Thyroid gland (tissue), 4 donors: ENCODE measurements at regions not wholly inside any gene's neighbourhood (a gene's known extent, or its start where the extent isn't known, plus 50 kb on each side); places are given as distances from the start of the nearest gene placed in this dataset.

Experiments used
- DNase-seq, 2 donors: peaks; one replicate each; pipeline ENCODE4 v3.0.0-alpha.2; 2019
- H3K27ac ChIP-seq, 3 donors: fragments of 200-600 bp; sonication (generic); 1 replicate in 2 of 3; 2 replicates in 1 of 3; pipeline ENCODE4 v1.5.1; 2016 to 2019; ENCODE audit warnings: mild to moderate bottlenecking in 1 of 3, moderate library complexity in 1 of 3
- H3K27me3 ChIP-seq: fragments of 200-600 bp; sonication (generic); one replicate; pipeline ENCODE4 v1.5.1; 2019
- H3K36me3 ChIP-seq, 2 donors: fragments of 200-600 bp; sonication (generic); one replicate each; pipeline ENCODE4 v1.5.1; 2016 to 2019
- H3K4me1 ChIP-seq, 2 donors: fragments of 200-600 bp; sonication (generic); one replicate each; pipeline ENCODE4 v1.5.1; 2017 to 2019
- H3K4me3 ChIP-seq, 3 donors: fragments of 200-600 bp; sonication (generic); replicated peaks in 1 of 3; 1 replicate in 2 of 3; 2 replicates in 1 of 3; pipeline ENCODE4 v1.5.1; 2016; ENCODE audit warnings: mild to moderate bottlenecking in 1 of 3
- H3K9me3 ChIP-seq: fragments of 200-600 bp; sonication (generic); one replicate; pipeline ENCODE4 v1.5.1; 2017
- CTCF ChIP-seq, 6 experiments: fragments of 200-600 bp in 3 of 6; fragments of 450-650 bp in 3 of 6; sonication (generic) in 3 of 6; IDR thresholded peaks; one replicate each; pipeline ENCODE4 v1.5.1; 2016 to 2019; ENCODE audit warnings: antibody characterized with exemption in 6 of 6, mild to moderate bottlenecking in 2 of 6, inconsistent platforms in 1 of 6, moderate library complexity in 1 of 6
- POLR2A ChIP-seq, 2 donors: fragments of 450-650 bp; IDR thresholded peaks; one replicate each; pipeline ENCODE4 v1.6.1; 2017; ENCODE audit warnings: antibody characterized with exemption in 2 of 2, mild to moderate bottlenecking in 2 of 2, moderate library complexity in 1 of 2
- WGBS, 2 donors: methylation state at CpG; one replicate each; pipeline ENCODE4 v1.1.5; 2017; 5-methylcytosine and 5-hydroxymethylcytosine counted together
- intact Hi-C: fragments of 100-400 bp; cut with DNase I; formaldehyde crosslinking; loops from one replicate; pipeline ENCODE4 v1.15.1; 2023

DNA sequence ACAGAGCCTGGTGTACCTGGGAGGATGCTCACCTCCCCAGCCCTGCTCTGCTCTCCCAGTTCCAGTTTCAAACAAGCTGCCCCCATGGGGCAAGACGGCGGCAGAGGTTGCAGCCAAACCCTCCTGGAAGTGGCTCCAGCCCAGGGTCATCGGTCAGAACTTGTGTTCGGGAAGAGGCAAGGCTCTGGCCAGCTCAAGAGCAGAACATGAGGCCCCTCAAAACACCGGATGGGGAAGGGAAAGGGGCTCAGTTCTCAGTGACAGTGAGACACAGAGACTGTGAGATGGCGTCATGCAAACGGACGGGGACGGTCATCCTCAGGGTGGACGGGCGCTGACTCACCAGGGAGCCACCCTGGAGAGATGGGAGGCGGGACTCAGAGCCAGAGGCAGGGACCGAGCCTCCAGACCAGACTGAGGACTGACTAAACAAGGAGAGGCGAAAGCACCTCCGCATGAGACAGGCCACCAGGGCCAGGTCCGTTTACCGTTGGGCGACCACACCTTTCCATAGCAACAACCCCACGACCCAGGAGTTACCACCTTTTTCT is 63.9 kb upstream of the GALNT9 start:
- H3K36me3 ChIP-seq, result no peaks in the 10 kb centered on the region
- no peak overlapping the region for H3K27ac ChIP-seq
- no peaks in the 10 kb centered on the region for H3K9me3 ChIP-seq
- no peak overlapping the region for H3K4me3 ChIP-seq
- no peaks in the 10 kb centered on the region for H3K27me3 ChIP-seq
- intact Hi-C loops, result no loop called here
- DNase-seq, result no peak
- 66% methylated on average over 19 of the region's 19 CpGs for WGBS, 2 donors
- H3K4me1 ChIP-seq, result no peaks in the 10 kb centered on the region
- TF ChIP-seq POLR2A (IDR thresholded peaks at IDR 0.05) (no peak), CTCF (IDR thresholded peaks at IDR 0.05) (no peak)

- Histone ChIP-seq H3K27ac (no peak overlapping the region), H3K4me1 (no peaks in the 10 kb centered on the region), H3K36me3 (no peaks in the 10 kb centered on the region), H3K27me3 (no peaks in the 10 kb centered on the region), H3K4me3 (no peak overlapping the region), H3K9me3 (no peaks in the 10 kb centered on the region)
- no peak for DNase-seq
- 78 to 80% methylated on average over 23 of the region's 43 CpGs for WGBS, 2 donors
- intact Hi-C loops, result no loop called here
- no peak for TF ChIP-seq CTCF (IDR thresholded peaks at IDR 0.05)
Observed at GRCh38 chr12:132392389-132393244, 63.2 kb upstream of the GALNT9 start.

GRCh38 chr12:132391326-132392041 is 62.1 kb upstream of the GALNT9 start:
- 86 to 89% methylated on average over 36 to 43 of the region's 43 CpGs for WGBS, 2 donors
- TF ChIP-seq POLR2A (IDR thresholded peaks at IDR 0.05), result no peak
- no peak for TF ChIP-seq CTCF (IDR thresholded peaks at IDR 0.05)
- intact Hi-C loops, result no loop called here

DNA sequence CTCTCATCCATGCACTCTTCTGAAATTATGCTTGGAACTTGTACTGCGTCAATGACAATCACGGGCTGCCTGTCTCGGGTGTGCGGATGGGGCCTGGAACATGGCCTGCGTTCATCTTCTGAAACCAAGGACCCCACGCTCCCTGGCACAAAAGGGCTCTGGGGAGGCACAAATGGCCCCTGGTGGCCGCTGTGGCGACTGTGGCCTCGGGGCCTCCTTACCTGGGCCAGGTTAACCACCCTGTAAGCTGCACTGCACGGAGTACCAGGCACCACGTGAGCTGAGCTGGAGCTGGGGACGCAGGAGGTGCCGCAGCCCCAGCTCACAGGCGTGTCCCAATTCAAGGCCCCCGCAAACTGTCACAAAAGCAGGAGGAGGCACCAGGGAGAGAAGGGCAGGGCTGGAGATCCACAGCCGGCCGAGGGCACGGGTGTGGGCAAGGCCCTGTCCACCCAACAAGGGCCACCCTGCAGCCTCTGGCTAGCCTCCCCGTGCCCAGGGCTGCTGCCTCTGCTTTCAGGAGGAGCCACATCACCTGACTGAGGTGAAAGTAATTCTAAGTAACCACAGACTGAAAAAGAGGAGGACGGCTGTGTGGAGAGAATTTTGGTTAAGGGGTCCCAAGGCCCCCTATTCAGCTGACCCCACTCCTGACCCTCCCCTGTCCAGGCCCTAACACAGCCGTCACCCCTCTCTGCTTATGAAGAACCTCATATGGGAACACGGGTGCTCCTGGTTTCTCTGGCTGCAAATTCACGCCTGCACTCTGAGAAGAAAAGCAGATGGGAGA is 61.1 kb upstream of the GALNT9 start:
- Histone ChIP-seq H3K4me3 (no peak overlapping the region), H3K4me1 (peaks cover 7% of the 10 kb centered on the region in 2 donors), H3K36me3 (no peaks in the 10 kb centered on the region), H3K27me3 (no peaks in the 10 kb centered on the region), H3K9me3 (no peaks in the 10 kb centered on the region), H3K27ac (no peak overlapping the region)
- 79 to 92% methylated on average over 11 to 21 of the region's 23 CpGs for WGBS, 2 donors
- intact Hi-C loops, result no loop called here
- no peak for DNase-seq
- no peak for TF ChIP-seq CTCF (IDR thresholded peaks at IDR 0.05)
- TF ChIP-seq POLR2A (IDR thresholded peaks at IDR 0.05), result no peak

More at GRCh38 chr12:132391326-132392041, 62.1 kb upstream of the GALNT9 start:
- Histone ChIP-seq H3K27me3 (no peaks in the 10 kb centered on the region), H3K4me3 (no peak overlapping the region), H3K9me3 (no peaks in the 10 kb centered on the region), H3K27ac (no peak overlapping the region), H3K36me3 (no peaks in the 10 kb centered on the region), H3K4me1 (no peaks in the 10 kb centered on the region)
- no peak for DNase-seq
